Adrenal gland (tissue), 9 donors: ENCODE measurements at regions not wholly inside any gene's neighbourhood (a gene's known extent, or its start where the extent isn't known, plus 50 kb on each side); places are given as distances from the start of the nearest gene placed in this dataset.
"Not testable (repeated sequence)": the region's sequence is repeated elsewhere in the genome, so short reads cannot be mapped to it uniquely, and the experiment has no call there.

Experiments used
- DNase-seq, 7 donors: peaks; one replicate each; pipeline ENCODE4 v3.0.0-alpha.2; 2019 to 2020
- H3K27ac ChIP-seq, 5 donors: fragments of 200-600 bp; sonication (generic) in 4 of 5; 1 replicate in 3 of 5; 2 replicates in 2 of 5; pipeline versions ENCODE4 v1.5.1 to v1.8.0; 2016 to 2020; ENCODE audit warnings: mild to moderate bottlenecking in 1 of 5
- H3K27me3 ChIP-seq: fragments of 200-600 bp; 2 replicates; pipeline ENCODE4 v1.8.0; 2021
- H3K36me3 ChIP-seq, 2 donors: fragments of 200-600 bp; replicated peaks in 1 of 2; 1 replicate in 1 of 2; 2 replicates in 1 of 2; pipeline versions ENCODE4 v1.5.1 to v1.8.0; 2018 to 2022
- H3K4me1 ChIP-seq, 2 donors: fragments of 200-600 bp; replicated peaks in 1 of 2; 1 replicate in 1 of 2; 2 replicates in 1 of 2; pipeline versions ENCODE4 v1.5.1 to v1.8.0; 2018 to 2021
- H3K4me3 ChIP-seq, 4 donors: fragments of 200-600 bp; sonication (generic) in 3 of 4; one replicate each; pipeline ENCODE4 v1.5.1; 2016 to 2018
- H3K9me3 ChIP-seq, 3 donors: fragments of 200-600 bp; sonication (generic) in 1 of 3; replicated peaks in 1 of 3; 1 replicate in 2 of 3; 2 replicates in 1 of 3; pipeline versions ENCODE4 v1.5.1 to v1.8.0; 2016 to 2021
- CTCF ChIP-seq, 6 experiments: fragments of 450-650 bp in 4 of 6; fragments of 200-600 bp in 2 of 6; sonication (generic) in 1 of 6; IDR thresholded peaks; 1 replicate in 5 of 6; 2 replicates in 1 of 6; pipeline versions ENCODE4 v1.5.1 to v1.8.0; 2016 to 2021; ENCODE audit warnings: antibody characterized with exemption in 6 of 6, mild to moderate bottlenecking in 2 of 6, moderate library complexity in 1 of 6
- POLR2A ChIP-seq, 2 donors: fragments of 450-650 bp; IDR thresholded peaks; one replicate each; pipeline ENCODE4 v1.6.1; 2017; ENCODE audit warnings: antibody characterized with exemption in 2 of 2, mild to moderate bottlenecking in 2 of 2, moderate library complexity in 1 of 2
- WGBS, 4 donors: extraction: QIAGEN DNeasy Blood & Tissue Kit in 2 of 4; methylation state at CpG; one replicate each; pipeline versions ENCODE4 v1.1.5 to v1.1.7; 2013 to 2017; 5-methylcytosine and 5-hydroxymethylcytosine counted together
- intact Hi-C, 2 donors: fragments of 100-400 bp; cut with DNase I; formaldehyde crosslinking; loops; one replicate each; pipeline versions ENCODE4 v1.14.1 to v1.15.0; 2022 to 2023
- donor health status: healthy with polysubstance abuse.
- donor health status: Bipolar disorder and iron deficiency.
- donor health status: DM: yes; HTN: yes; CAD: no.
- donor health status: DM: no; HTN: no; CAD: no.
- donor health status: DM: no; HTN: no; CAD: no.

GRCh38 chr4:141563723-141564122 is 72.7 kb upstream of the IL15 start:
- Histone ChIP-seq H3K36me3 (no peaks in the 10 kb centered on the region), H3K27me3 (no peaks in the 10 kb centered on the region), H3K4me3 (no peak overlapping the region), H3K9me3 (no peaks in the 10 kb centered on the region), H3K4me1 (no peaks in the 10 kb centered on the region), H3K27ac (no peak overlapping the region)
- intact Hi-C loops: no loop called here
- TF ChIP-seq CTCF (IDR thresholded peaks at IDR 0.05): no peak
- DNase-seq: no peak

GRCh38 chr4:141564961-141565360 is 71.4 kb upstream of the IL15 start:
- intact Hi-C loops, H3K27ac ChIP-seq, H3K27me3 ChIP-seq, DNase-seq, H3K4me1 ChIP-seq, H3K4me3 ChIP-seq, H3K36me3 ChIP-seq, H3K9me3 ChIP-seq: not testable (repeated sequence)
- 91 to 94% (median 93%) methylated on average over 15 of the region's 15 CpGs for WGBS, 4 donors

GRCh38 chr4:141565379-141566089 is 70.8 kb upstream of the IL15 start:
- H3K9me3 ChIP-seq: no peaks in the 10 kb centered on the region
- no peaks in the 10 kb centered on the region for H3K36me3 ChIP-seq
- intact Hi-C loops: no loop called here
- 84 to 91% (median 85%) methylated on average over 3 of the region's 3 CpGs for WGBS, 4 donors
- no peak for DNase-seq
- no peak overlapping the region for H3K27ac ChIP-seq
- no peak overlapping the region for H3K4me3 ChIP-seq
- H3K27me3 ChIP-seq: no peaks in the 10 kb centered on the region
- no peaks in the 10 kb centered on the region for H3K4me1 ChIP-seq
- no peak for TF ChIP-seq CTCF (IDR thresholded peaks at IDR 0.05)
- TF ChIP-seq POLR2A (IDR thresholded peaks at IDR 0.05): no peak

- Histone ChIP-seq H3K4me1 (no peaks in the 10 kb centered on the region), H3K27ac (no peak overlapping the region), H3K4me3 (no peak overlapping the region), H3K9me3 (no peaks in the 10 kb centered on the region), H3K36me3 (no peaks in the 10 kb centered on the region), H3K27me3 (no peaks in the 10 kb centered on the region)
- TF ChIP-seq CTCF (IDR thresholded peaks at IDR 0.05): no peak
- TF ChIP-seq POLR2A (IDR thresholded peaks at IDR 0.05): no peak
- WGBS, 4 donors: 86 to 93% (median 88%) methylated on average over 4 of the region's 4 CpGs
- DNase-seq: no peak
- intact Hi-C loops: no loop called here
Observed at GRCh38 chr4:141567326-141567915, 69.0 kb upstream of the IL15 start.

- WGBS, 4 donors: 67 to 72% (median 71%) methylated on average over 2 of the region's 2 CpGs
- Histone ChIP-seq H3K4me1 (no peaks in the 10 kb centered on the region), H3K9me3 (no peaks in the 10 kb centered on the region), H3K27me3 (no peaks in the 10 kb centered on the region), H3K27ac (no peak overlapping the region), H3K36me3 (no peaks in the 10 kb centered on the region), H3K4me3 (no peak overlapping the region)
- DNase-seq: no peak
- TF ChIP-seq POLR2A (IDR thresholded peaks at IDR 0.05) (no peak), CTCF (IDR thresholded peaks at IDR 0.05) (no peak)
- intact Hi-C loops: no loop called here
Observed at GRCh38 chr4:141569141-141569540, 67.2 kb upstream of the IL15 start.
